Mammary epithelial cell (primary cell): ENCODE measurements at regions not wholly inside any gene's neighbourhood (a gene's known extent, or its start where the extent isn't known, plus 50 kb on each side); places are given as distances from the start of the nearest gene placed in this dataset.

Experiments used
- EZH2 ChIP-seq: IDR thresholded peaks from 2 replicates; pipeline ENCODE4 v1.6.1; 2012; ENCODE audit warnings: low read length, inconsistent platforms, borderline replicate concordance
- TF ChIP-seq, protein P1 (sequence below), 2 donors: IDR thresholded peaks in 1 of 2; conservative IDR thresholded peaks in 1 of 2; 2 replicates each; pipeline ENCODE4 v1.5.1; 2011 to 2012; ENCODE audit warnings: inconsistent platforms in 2 of 2, low read length in 2 of 2, mild to moderate bottlenecking in 2 of 2, control low read depth in 1 of 2, low read depth in 1 of 2; ENCODE audit not compliant: insufficient read depth in 1 of 2; ENCODE audit errors: extremely low read depth in 1 of 2

DNA sequence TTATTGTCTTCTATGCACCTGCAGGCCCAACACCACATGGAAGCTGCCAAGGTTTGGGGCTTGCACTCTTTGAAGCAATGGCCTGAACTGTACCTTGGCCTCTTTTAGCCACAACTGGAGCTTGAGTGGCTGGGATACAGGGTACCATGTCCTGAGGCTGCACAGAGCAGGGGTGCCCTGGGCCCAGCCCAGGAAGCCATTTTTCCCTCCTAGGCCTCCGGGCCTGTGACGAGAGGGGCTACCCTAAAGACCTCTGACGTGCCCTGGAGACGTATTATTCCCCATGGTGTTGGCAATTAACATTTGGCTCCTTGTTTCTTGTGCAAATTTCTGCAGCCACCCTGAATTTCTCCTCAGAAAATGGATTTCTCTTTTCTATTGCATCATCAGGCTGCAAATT, 519.9 kb upstream of the MAGEB18 start:
- TF ChIP-seq, protein P1, sequence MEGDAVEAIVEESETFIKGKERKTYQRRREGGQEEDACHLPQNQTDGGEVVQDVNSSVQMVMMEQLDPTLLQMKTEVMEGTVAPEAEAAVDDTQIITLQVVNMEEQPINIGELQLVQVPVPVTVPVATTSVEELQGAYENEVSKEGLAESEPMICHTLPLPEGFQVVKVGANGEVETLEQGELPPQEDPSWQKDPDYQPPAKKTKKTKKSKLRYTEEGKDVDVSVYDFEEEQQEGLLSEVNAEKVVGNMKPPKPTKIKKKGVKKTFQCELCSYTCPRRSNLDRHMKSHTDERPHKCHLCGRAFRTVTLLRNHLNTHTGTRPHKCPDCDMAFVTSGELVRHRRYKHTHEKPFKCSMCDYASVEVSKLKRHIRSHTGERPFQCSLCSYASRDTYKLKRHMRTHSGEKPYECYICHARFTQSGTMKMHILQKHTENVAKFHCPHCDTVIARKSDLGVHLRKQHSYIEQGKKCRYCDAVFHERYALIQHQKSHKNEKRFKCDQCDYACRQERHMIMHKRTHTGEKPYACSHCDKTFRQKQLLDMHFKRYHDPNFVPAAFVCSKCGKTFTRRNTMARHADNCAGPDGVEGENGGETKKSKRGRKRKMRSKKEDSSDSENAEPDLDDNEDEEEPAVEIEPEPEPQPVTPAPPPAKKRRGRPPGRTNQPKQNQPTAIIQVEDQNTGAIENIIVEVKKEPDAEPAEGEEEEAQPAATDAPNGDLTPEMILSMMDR (conservative IDR thresholded peaks at IDR 0.05 in 1 of 2, IDR thresholded peaks at IDR 0.05 in 1 of 2; ENCODE audit: extremely low read depth in 1 of 2, insufficient read depth in 1 of 2, low read depth in 1 of 2, low read length in 2 of 2), result no peak
- TF ChIP-seq EZH2, result no peak
